ENCODE measurements at regions not wholly inside any gene's neighbourhood (a gene's known extent, or its start where the extent isn't known, plus 50 kb on each side); places are given as distances from the start of the nearest gene placed in this dataset.

GRCh38 chr6:168383062-168383854, 57.7 kb upstream of the SMOC2 start:
- no peaks in the 10 kb centered on the region for H3K27me3 ChIP-seq (ENCODE audit: control insufficient read depth, insufficient read depth, low read length)
- no peaks in the 10 kb centered on the region for H3K36me3 ChIP-seq (ENCODE audit: control insufficient read depth, insufficient read depth, low read length)
- no peak for DNase-seq (ENCODE audit: low read depth)
- FAIRE-seq = peak; percentile 93
- H3K4me3 ChIP-seq (ENCODE audit: low read depth, low read length) = no peak overlapping the region
- TF ChIP-seq, protein P1, sequence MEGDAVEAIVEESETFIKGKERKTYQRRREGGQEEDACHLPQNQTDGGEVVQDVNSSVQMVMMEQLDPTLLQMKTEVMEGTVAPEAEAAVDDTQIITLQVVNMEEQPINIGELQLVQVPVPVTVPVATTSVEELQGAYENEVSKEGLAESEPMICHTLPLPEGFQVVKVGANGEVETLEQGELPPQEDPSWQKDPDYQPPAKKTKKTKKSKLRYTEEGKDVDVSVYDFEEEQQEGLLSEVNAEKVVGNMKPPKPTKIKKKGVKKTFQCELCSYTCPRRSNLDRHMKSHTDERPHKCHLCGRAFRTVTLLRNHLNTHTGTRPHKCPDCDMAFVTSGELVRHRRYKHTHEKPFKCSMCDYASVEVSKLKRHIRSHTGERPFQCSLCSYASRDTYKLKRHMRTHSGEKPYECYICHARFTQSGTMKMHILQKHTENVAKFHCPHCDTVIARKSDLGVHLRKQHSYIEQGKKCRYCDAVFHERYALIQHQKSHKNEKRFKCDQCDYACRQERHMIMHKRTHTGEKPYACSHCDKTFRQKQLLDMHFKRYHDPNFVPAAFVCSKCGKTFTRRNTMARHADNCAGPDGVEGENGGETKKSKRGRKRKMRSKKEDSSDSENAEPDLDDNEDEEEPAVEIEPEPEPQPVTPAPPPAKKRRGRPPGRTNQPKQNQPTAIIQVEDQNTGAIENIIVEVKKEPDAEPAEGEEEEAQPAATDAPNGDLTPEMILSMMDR (IDR thresholded peaks at IDR 0.05; ENCODE audit: insufficient read depth, low read length, severe bottlenecking) = no peak

GRCh38 chr6:168384045-168385036, 56.6 kb upstream of the SMOC2 start:
- Histone ChIP-seq H3K4me3 (ENCODE audit: low read depth, low read length) (no peak overlapping the region), H3K36me3 (ENCODE audit: control insufficient read depth, insufficient read depth, low read length) (no peaks in the 10 kb centered on the region), H3K27me3 (ENCODE audit: control insufficient read depth, insufficient read depth, low read length) (no peaks in the 10 kb centered on the region)
- DNase-seq (ENCODE audit: low read depth) (no peak), FAIRE-seq (peak; percentile 13)
- TF ChIP-seq, protein P1 (IDR thresholded peaks at IDR 0.05; ENCODE audit: insufficient read depth, low read length, severe bottlenecking) = no peak

- H3K36me3 ChIP-seq (ENCODE audit: control insufficient read depth, insufficient read depth, low read length) = no peaks in the 10 kb centered on the region
- TF ChIP-seq, protein P1 (IDR thresholded peaks at IDR 0.05; ENCODE audit: insufficient read depth, low read length, severe bottlenecking) = no peak
- H3K27me3 ChIP-seq (ENCODE audit: control insufficient read depth, insufficient read depth, low read length) = no peaks in the 10 kb centered on the region
- FAIRE-seq (no peak), DNase-seq (ENCODE audit: low read depth) (no peak)
- H3K4me3 ChIP-seq (ENCODE audit: low read depth, low read length) = no peak overlapping the region
These were observed 55.8 kb upstream of the SMOC2 start for GRCh38 chr6:168385037-168385759.

GRCh38 chr6:168385858-168386735, 54.9 kb upstream of the SMOC2 start:
- H3K27me3 ChIP-seq (ENCODE audit: control insufficient read depth, insufficient read depth, low read length) = no peaks in the 10 kb centered on the region
- no peak for DNase-seq (ENCODE audit: low read depth)
- H3K36me3 ChIP-seq (ENCODE audit: control insufficient read depth, insufficient read depth, low read length) = no peaks in the 10 kb centered on the region
- no peak for FAIRE-seq
- TF ChIP-seq, protein P1 (IDR thresholded peaks at IDR 0.05; ENCODE audit: insufficient read depth, low read length, severe bottlenecking) = no peak
- no peak overlapping the region for H3K4me3 ChIP-seq (ENCODE audit: low read depth, low read length)

DNA sequence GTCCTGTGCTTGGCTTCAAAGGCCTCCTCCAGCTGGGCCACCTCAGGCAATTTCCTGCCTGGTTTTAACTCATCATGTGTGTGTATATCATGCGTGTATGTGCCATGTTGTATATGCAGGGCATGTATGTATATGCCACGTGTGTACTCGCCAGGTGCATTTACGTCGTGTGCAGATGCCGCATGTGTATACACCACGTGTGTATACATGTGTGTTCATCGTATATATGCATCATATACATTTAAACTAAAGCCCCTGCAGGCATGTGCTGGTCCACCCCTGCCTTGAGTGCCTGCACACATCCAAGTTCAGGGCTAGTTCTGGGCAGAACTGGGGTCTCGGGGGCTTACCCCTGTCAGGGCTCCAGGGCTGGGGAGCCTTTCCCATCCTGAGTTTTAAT, 54.0 kb upstream of the SMOC2 start:
- H3K27me3 ChIP-seq (ENCODE audit: control insufficient read depth, insufficient read depth, low read length) = no peaks in the 10 kb centered on the region
- H3K36me3 ChIP-seq (ENCODE audit: control insufficient read depth, insufficient read depth, low read length) = no peaks in the 10 kb centered on the region
- no peak overlapping the region for H3K4me3 ChIP-seq (ENCODE audit: low read depth, low read length)
- TF ChIP-seq, protein P1 (IDR thresholded peaks at IDR 0.05; ENCODE audit: insufficient read depth, low read length, severe bottlenecking) = no peak
- FAIRE-seq = no peak
- no peak for DNase-seq (ENCODE audit: low read depth)

All from bronchial epithelial cell (primary cell).